ENCODE measurements at regions not wholly inside any gene's neighbourhood (a gene's known extent, or its start where the extent isn't known, plus 50 kb on each side); places are given as distances from the start of the nearest gene placed in this dataset.

DNA sequence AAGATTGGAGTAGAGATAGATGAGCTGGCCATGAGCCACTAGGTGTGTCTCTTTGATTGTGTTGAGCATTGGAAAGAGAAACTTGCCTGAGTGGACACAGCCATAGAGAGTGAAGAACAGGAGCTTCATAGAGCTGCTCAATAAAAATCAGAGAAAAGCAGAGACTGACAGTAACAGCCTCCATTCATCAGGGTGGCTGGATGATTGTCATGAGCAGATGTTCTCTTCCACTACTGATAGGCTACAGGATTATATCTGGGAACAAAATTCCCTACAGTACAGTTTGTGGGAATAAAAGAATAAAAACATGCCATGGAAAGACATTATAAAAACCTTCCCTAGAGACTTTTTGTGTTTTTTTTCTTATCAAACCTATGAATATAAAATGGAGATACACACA is 404.8 kb upstream of the ACVR2A start:
- H3K79me2 ChIP-seq (replicated peaks; ENCODE audit: insufficient read depth) = no peaks in the 10 kb centered on the region
- peaks cover 14% of the 10 kb centered on the region; the same call in 1 of the 2 replicates for H3K9me2 ChIP-seq (ENCODE audit: insufficient read depth)
- ATAC-seq (no peak), DNase-seq (ENCODE audit: low spot score) (no peak)
- H3K4me3 ChIP-seq = no peak overlapping the region
- no peak overlapping the region for H2AFZ ChIP-seq
- H3K4me2 ChIP-seq = no peak overlapping the region
- TF ChIP-seq, protein P1, sequence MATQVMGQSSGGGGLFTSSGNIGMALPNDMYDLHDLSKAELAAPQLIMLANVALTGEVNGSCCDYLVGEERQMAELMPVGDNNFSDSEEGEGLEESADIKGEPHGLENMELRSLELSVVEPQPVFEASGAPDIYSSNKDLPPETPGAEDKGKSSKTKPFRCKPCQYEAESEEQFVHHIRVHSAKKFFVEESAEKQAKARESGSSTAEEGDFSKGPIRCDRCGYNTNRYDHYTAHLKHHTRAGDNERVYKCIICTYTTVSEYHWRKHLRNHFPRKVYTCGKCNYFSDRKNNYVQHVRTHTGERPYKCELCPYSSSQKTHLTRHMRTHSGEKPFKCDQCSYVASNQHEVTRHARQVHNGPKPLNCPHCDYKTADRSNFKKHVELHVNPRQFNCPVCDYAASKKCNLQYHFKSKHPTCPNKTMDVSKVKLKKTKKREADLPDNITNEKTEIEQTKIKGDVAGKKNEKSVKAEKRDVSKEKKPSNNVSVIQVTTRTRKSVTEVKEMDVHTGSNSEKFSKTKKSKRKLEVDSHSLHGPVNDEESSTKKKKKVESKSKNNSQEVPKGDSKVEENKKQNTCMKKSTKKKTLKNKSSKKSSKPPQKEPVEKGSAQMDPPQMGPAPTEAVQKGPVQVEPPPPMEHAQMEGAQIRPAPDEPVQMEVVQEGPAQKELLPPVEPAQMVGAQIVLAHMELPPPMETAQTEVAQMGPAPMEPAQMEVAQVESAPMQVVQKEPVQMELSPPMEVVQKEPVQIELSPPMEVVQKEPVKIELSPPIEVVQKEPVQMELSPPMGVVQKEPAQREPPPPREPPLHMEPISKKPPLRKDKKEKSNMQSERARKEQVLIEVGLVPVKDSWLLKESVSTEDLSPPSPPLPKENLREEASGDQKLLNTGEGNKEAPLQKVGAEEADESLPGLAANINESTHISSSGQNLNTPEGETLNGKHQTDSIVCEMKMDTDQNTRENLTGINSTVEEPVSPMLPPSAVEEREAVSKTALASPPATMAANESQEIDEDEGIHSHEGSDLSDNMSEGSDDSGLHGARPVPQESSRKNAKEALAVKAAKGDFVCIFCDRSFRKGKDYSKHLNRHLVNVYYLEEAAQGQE (IDR thresholded peaks at IDR 0.05; ENCODE audit: unreplicated experiment) = no peak
- no peak for TF ChIP-seq POLR2AphosphoS5 (IDR thresholded peaks at IDR 0.05; ENCODE audit: low read depth)
- no peak for TF ChIP-seq NANOG (IDR thresholded peaks at IDR 0.05; ENCODE audit: borderline replicate concordance)
- no peak for TF ChIP-seq EZH2 (IDR thresholded peaks at IDR 0.05; ENCODE audit: low read depth, unreplicated experiment)
- TF ChIP-seq CTCF (conservative IDR thresholded peaks at IDR 0.05; ENCODE audit: low read depth in 2 of 2) = no peak
- no peak for TF ChIP-seq ZNF331 (CRISPR knock-in tag; IDR thresholded peaks at IDR 0.05; ENCODE audit: low read depth)
- no peaks in the 10 kb centered on the region for H3F3A ChIP-seq (replicated peaks; ENCODE audit: low read depth)
- H3K36me3 ChIP-seq (ENCODE audit: insufficient read depth) = no peaks in the 10 kb centered on the region
- no peaks in the 10 kb centered on the region for H3K27me3 ChIP-seq (ENCODE audit: insufficient read depth)
- H3K27ac ChIP-seq (ENCODE audit: low read depth) = no peak overlapping the region
- no peaks in the 10 kb centered on the region; the same call in 2 of the 3 replicates for H3K36me3 Mint-ChIP-seq (ENCODE audit: low read depth)
- no peaks in the 10 kb centered on the region for H3K4me1 Mint-ChIP-seq
- no peak overlapping the region for H3K4me3 Mint-ChIP-seq
- no peaks in the 10 kb centered on the region for H3K4me1 ChIP-seq (ENCODE audit: insufficient read depth)
- H4K20me1 ChIP-seq (replicated peaks; ENCODE audit: insufficient read depth) = no peaks in the 10 kb centered on the region
- no peak overlapping the region for H3K27ac Mint-ChIP-seq
- no peaks in the 10 kb centered on the region for H3K27me3 Mint-ChIP-seq (ENCODE audit: insufficient read depth, low read depth, poor library complexity)
- H3K9me3 Mint-ChIP-seq = no peaks in the 10 kb centered on the region; the same call in 2 of the 3 replicates

DNA sequence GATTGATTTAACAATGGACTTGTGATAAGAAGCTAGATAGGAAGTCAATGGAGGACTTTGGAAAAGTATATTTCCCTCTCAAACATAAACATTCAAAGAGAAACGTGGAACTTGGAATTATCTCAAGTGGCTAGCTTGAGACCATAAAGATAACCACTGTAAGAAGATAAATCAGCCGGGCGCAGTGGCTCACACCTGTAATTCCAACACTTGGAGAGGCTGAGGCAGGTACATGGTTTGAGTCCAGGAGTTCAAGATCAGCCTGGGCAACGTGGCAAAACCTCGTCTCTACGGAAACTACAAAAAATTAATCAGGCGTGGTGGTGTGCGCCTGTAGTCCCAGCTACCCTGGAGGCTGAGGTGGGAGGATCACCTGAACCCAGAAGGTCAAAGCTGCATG is 405.9 kb upstream of the ACVR2A start:
- Histone ChIP-seq H3K9me2 (ENCODE audit: insufficient read depth) (peaks cover 14% of the 10 kb centered on the region; the same call in 1 of the 2 replicates), H3K4me1 (ENCODE audit: insufficient read depth) (no peaks in the 10 kb centered on the region), H4K20me1 (replicated peaks; ENCODE audit: insufficient read depth) (no peaks in the 10 kb centered on the region), H3K79me2 (replicated peaks; ENCODE audit: insufficient read depth) (no peaks in the 10 kb centered on the region), H3K27ac (ENCODE audit: low read depth) (no peak overlapping the region), H3K36me3 (ENCODE audit: insufficient read depth) (no peaks in the 10 kb centered on the region), H2AFZ (no peak overlapping the region), H3K27me3 (ENCODE audit: insufficient read depth) (no peaks in the 10 kb centered on the region), H3K4me2 (no peak overlapping the region), H3K4me3 (no peak overlapping the region), H3F3A (replicated peaks; ENCODE audit: low read depth) (no peaks in the 10 kb centered on the region)
- no peaks in the 10 kb centered on the region for H3K4me1 Mint-ChIP-seq
- no peak for ATAC-seq
- H3K27ac Mint-ChIP-seq = no peak overlapping the region
- DNase-seq (ENCODE audit: low spot score) = no peak
- H3K4me3 Mint-ChIP-seq = no peak overlapping the region
- no peaks in the 10 kb centered on the region; the same call in 2 of the 3 replicates for H3K36me3 Mint-ChIP-seq (ENCODE audit: low read depth)
- H3K9me3 Mint-ChIP-seq = no peaks in the 10 kb centered on the region; the same call in 2 of the 3 replicates
- H3K27me3 Mint-ChIP-seq (ENCODE audit: insufficient read depth, low read depth, poor library complexity) = no peaks in the 10 kb centered on the region
- no peak for TF ChIP-seq STAT1 (IDR thresholded peaks at IDR 0.05; ENCODE audit: unreplicated experiment)
- TF ChIP-seq POLR2AphosphoS5 (IDR thresholded peaks at IDR 0.05; ENCODE audit: low read depth) = no peak
- no peak for TF ChIP-seq JUNB (IDR thresholded peaks at IDR 0.05; ENCODE audit: unreplicated experiment)
- no peak for TF ChIP-seq ZNF462 (CRISPR knock-in tag; IDR thresholded peaks at IDR 0.05)

Data from GM23338 (cell line).